GM10266 (cell line): ENCODE measurements at regions not wholly inside any gene's neighbourhood (a gene's known extent, or its start where the extent isn't known, plus 50 kb on each side); places are given as distances from the start of the nearest gene placed in this dataset.

Experiments
- DNase-seq: peaks from one replicate; pipeline ENCODE4 v3.0.0; 2012; ENCODE audit errors: extremely low spot score
- CTCF ChIP-seq: IDR thresholded peaks from 2 replicates; pipeline ENCODE4 v1.5.1; 2012; ENCODE audit warnings: mild to moderate bottlenecking, low read depth; ENCODE audit not compliant: control insufficient read depth, insufficient read depth; ENCODE audit errors: missing control alignments

- TF ChIP-seq CTCF = no peak
- no peak for DNase-seq
Measured at GRCh38 chr3:14590569-14590968, 50.4 kb upstream of the GRIP2 start.

- no peak for TF ChIP-seq CTCF
- no peak for DNase-seq
Measured at GRCh38 chr3:14592390-14592789, 52.2 kb upstream of the GRIP2 start.

- no peak for TF ChIP-seq CTCF
- no peak for DNase-seq
Measured at GRCh38 chr3:14592836-14593235, 52.7 kb upstream of the GRIP2 start.

- no peak for DNase-seq
- no peak for TF ChIP-seq CTCF
Measured at GRCh38 chr3:14594234-14594633, 54.1 kb upstream of the GRIP2 start.

GRCh38 chr3:14595561-14595960 lies 55.4 kb upstream of the GRIP2 start:
- DNase-seq = no peak
- TF ChIP-seq CTCF = no peak

GRCh38 chr3:14597266-14597665 lies 54.3 kb upstream of the CCDC174 start:
- TF ChIP-seq CTCF = no peak
- DNase-seq = no peak

- peak; percentile 77 for DNase-seq
- no peak for TF ChIP-seq CTCF
Measured at GRCh38 chr3:14598143-14598569, 53.4 kb upstream of the CCDC174 start.
